Stimulated activated CD4-positive, alpha-beta T cell treated with anti-CD3 and anti-CD28 coated beads, TNF-alpha, amount 100 ng/mL, for 24 hours (primary cell): ENCODE measurements at regions not wholly inside any gene's neighbourhood (a gene's known extent, or its start where the extent isn't known, plus 50 kb on each side); places are given as distances from the start of the nearest gene placed in this dataset.

Source experiments
- DNase-seq, 3 experiments: peaks; one replicate each; pipeline ENCODE4 v3.0.0-alpha.2; 2020; ENCODE audit warnings: low read depth in 3 of 3

GRCh38 chr15:92565351-92566125 lies 90.0 kb downstream of the FAM174B start:
- DNase-seq = no peak

GRCh38 chr15:92561754-92562153 lies 93.8 kb downstream of the FAM174B start:
- no peak for DNase-seq

DNA sequence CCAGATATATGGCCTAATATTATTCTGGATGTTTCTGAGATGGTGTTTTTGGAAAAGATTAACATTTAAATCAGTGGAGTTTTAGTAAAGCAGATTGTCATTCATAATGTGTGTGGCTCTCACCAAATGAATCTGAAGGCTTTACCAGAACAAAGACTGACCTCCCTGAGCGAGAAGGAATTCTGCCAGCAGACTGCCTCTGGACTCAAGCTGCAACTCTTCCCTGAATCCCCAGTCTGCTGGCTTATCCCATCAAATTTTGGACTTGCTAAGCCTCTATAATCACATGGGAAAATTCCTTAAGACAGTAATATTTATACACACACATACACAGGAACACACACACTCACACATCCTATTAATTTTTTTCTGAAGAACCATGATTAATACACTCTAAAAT lies 102.3 kb downstream of the FAM174B start:
- DNase-seq = no peak

DNA sequence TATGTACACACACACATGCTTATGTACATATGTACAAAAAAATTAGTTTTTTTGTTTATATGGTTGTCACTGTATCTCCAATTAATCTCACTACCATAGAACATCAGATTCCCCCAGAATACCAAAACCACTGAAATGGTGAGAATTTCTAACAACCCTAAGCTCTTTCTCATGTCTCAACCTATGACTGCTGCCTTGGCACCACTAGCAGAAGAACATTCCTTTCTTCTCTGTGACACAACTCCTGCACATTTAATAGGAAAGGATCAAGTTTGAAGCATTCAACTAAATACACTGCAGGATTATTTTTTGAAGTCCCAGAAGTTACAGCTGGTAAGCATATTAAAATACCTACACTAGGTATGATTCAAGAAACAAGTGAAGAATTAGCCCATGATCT lies 109.6 kb downstream of the FAM174B start:
- DNase-seq = no peak

DNA sequence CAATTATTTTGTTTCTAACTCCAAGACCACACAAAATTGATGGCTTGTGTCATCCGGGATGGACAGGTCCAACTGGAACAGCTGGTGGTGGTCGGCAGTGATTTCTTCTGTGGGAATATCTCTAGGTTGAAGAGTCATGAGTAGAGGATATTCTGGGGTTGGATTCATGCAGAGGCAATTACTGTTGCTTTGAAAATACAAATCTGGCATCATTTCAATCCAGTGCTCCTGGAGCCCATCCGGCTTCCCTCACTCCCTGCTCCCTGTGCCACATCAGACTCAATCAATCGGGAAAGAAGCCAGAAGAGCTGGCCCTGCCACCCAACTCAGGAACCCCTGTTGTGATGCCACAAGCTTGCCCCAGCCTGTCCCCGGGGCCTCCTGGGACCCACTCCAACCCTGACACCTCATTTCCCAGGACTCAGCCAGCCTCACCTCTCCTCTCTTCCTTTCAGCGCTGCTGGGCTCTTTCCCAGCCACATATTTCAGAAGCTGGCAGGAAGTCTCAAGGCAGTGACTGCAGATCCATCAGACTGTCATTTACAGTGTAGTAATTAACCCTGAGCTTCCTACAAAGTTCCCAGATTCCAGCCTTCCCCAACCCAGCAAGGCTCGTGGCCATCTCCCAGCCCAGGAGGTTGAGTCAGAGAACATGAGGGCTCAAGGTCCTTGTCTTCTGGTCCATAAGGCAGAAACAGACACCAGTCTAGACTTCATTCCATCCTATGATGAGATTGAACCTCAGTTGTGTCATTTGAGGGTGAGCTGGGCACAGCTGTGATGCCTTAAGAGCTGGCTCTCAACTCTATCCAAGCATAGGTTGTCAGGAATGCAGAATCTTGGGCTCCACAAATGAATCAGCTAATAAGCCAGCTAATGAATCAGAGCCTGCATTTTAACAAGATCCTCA lies 114.0 kb downstream of the FAM174B start:
- DNase-seq = no peak

DNA sequence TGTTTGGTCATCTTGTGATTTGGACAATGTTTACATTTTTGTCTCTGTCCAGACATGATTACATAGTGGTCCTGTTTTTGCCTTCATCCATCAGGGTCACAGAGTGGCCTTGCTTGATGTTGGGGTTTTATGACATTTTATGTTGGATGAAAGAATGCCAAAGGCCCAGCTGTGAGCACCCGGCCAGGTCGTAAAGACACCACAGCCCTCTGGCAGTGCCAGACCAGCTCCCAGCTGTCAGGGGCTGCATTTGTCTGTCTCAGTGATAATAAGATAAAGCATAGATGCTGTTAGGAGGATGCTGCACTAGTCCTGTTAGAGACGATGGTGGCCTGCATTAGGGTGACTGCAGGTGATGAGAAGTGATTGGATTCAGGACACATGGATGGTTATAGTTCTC lies 117.5 kb downstream of the FAM174B start:
- no peak for DNase-seq

GRCh38 chr15:92533298-92533697 lies 122.3 kb downstream of the FAM174B start:
- no peak for DNase-seq

- DNase-seq = no peak
Observed at GRCh38 chr15:92531406-92531805, 124.2 kb downstream of the FAM174B start.

- no peak for DNase-seq
Observed at GRCh38 chr15:92528736-92529135, 126.8 kb downstream of the FAM174B start.

DNA sequence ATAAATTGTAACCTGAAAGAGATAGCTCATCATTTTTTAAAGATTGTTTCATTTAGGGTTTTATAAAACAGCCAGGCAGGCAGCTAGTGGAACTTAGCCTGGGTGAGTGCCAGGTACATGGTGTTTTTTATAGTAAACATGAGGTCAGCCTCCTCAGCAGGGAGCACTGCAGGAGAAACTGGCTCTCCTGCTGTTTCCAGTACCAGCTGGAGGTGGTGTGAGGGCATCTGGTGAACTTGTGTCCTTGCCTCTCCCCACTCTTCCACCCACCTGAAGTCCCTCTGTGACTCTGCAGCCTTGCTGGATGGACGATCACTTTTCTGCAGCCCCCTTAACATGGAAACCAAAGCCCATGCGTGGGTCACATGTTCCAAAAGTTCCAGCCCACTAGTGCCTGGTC lies 128.4 kb downstream of the FAM174B start:
- DNase-seq = no peak

DNA sequence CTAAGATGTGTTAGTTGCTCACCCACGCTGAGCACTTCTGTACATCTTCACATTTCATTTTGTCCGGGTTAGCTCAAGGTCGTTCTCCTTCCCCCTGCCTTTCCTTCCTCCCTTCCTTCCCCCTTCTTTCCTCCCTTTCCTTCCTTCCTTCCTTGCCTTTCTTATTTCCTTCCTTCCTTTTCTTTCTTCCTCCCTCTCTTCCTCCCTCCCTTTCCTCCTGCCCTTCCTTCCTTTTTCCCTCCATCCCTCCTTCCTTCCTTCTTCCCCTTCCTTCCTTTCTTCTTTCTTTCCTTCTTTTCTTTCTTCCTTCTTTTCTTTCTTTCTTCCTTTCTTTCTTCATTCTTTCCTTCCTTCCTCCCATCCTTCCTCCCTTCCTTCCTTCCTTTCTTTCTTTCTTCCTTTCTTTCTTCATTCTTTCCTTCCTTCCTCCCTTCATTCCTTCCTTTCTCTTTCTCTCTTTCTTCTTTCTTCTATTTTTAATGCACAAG lies 129.8 kb downstream of the FAM174B start:
- no peak for DNase-seq

DNA sequence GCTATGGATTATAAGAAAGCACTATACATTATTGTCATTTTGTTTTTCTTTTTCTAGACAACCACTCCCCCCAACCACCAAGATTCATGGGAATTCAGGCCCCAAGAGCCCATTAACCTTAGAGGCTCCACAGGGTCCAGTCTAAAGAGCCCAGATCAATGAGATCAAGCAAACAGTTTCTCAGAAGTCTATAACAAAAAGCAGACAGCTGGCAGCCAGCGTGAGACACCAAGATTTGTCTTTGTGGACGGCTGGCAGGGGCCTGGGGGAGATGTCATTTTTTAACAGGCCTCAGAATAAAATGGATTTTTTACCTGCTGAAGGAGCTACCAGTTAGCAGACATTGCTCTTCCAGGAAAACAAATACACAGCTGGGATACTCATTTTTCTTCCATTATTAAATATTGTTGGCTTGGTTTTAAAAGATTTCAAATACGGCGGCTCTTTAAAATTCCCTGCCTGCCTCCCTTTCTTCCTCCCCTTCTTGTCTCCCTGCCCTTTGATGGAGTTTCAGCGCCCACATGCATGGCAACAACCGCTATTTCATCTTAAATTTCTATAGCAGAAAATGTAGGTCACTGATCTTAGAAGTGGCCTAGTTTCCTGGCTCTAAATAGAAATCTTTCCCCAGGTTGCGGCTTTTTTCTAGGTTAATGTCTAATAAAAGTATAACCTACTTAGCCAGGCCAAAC lies 130.6 kb downstream of the FAM174B start:
- no peak for DNase-seq

GRCh38 chr15:92524161-92524560 lies 130.5 kb downstream of the ST8SIA2 start:
- DNase-seq = no peak

- DNase-seq = no peak
Observed at GRCh38 chr15:92523176-92523575, 129.5 kb downstream of the ST8SIA2 start.

GRCh38 chr15:92521624-92522008 lies 127.9 kb downstream of the ST8SIA2 start:
- peak in 2 of 3 experiments; percentile 19 to 53 for DNase-seq

DNA sequence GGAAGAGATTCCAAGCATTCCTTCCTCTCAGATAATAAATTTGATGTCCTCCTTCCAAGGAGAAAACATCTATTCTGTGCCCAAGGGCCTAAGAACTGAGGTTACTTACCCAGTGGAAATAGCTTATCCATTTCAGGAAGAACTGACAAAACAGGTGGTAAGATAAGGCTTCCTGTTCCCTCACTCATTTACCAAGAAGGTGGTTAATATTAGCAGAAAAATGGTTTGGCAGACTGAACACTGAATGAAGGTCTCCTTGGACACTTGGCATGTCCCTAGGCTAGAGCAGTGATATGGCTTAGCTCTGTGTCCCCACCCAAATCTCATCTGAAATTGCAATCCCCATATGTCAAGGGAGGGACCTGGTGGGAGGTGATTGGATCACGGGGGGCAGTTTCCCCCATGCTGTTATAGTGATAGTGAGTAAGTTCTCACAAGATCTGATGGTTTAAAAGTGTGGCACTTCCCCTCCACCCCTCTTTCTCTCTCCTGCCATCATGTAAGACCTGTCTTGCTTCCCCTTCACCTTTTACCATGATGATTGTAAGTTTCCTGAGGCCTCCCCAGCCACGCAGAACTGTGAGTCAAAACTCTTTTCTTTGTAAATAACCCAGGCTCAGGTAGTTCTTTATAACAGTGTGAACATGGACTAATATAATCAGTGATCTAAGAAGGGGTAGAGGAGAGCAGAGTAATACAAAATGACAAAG lies 127.4 kb downstream of the ST8SIA2 start:
- no peak for DNase-seq

DNA sequence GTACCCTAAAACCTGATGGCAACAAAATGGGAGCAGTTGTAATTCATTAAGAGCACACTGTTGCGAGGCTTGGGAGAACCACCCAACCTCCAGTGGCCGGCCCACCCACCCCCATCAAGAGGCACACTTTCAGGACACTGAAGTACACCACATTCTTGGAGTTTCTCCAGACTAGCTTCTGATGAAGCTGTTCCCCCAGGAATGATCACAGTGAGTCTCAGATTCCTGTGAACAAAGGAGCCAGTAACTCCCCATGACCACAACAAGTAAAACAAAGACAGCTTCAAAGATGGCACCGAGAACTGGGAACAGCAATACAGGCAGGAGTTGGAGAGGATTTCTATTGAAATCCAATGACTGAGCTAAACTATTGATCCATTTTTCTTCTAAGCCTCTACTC lies 126.0 kb downstream of the ST8SIA2 start:
- no peak for DNase-seq
